Coronary artery (tissue), 2 donors: ENCODE measurements at regions not wholly inside any gene's neighbourhood (a gene's known extent, or its start where the extent isn't known, plus 50 kb on each side); places are given as distances from the start of the nearest gene placed in this dataset.

Experiments
- DNase-seq: peaks from one replicate; pipeline ENCODE4 v3.0.0-alpha.2; 2017; ENCODE audit warnings: low spot score
- H3K27ac ChIP-seq, 2 donors: fragments of 200-600 bp; sonication (generic); one replicate each; pipeline ENCODE4 v1.5.1; 2016 to 2019
- H3K4me3 ChIP-seq: fragments of 200-600 bp; sonication (generic); 2 replicates; pipeline ENCODE4 v1.5.1; 2016; ENCODE audit warnings: mild to moderate bottlenecking, moderate library complexity
- CTCF ChIP-seq: fragments of 200-600 bp; sonication (generic); IDR thresholded peaks from one replicate; pipeline ENCODE4 v1.5.1; 2019; ENCODE audit warnings: antibody characterized with exemption

DNA sequence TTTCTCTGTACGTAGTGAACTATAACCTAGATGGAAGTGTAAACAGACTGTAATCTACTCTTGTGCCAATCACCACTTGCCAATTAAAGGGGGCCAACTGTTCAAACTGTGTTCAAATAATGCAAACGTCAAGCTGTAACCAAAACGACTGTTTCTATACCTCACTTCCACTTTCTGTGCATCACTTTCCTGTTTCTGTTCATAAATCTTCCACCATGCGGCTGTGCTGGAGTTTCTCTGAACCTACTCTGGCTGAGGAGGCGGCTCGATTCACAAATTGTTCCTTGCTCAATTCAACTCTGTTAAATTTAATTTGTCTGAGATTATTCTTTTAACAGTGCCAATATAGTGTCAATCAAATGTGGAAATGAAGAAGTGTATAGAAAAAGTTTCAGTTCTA, 206.7 kb upstream of the TBC1D5 start:
- no peak for TF ChIP-seq CTCF

GRCh38 chr3:17947833-17948232, 205.4 kb upstream of the TBC1D5 start:
- DNase-seq = no peak
- TF ChIP-seq CTCF = no peak
- Histone ChIP-seq H3K27ac (no peak overlapping the region), H3K4me3 (no peak overlapping the region)

More for the DNA sequence above, 206.7 kb upstream of the TBC1D5 start:
- DNase-seq = no peak
- no peak overlapping the region for H3K4me3 ChIP-seq
- no peak overlapping the region for H3K27ac ChIP-seq

DNA sequence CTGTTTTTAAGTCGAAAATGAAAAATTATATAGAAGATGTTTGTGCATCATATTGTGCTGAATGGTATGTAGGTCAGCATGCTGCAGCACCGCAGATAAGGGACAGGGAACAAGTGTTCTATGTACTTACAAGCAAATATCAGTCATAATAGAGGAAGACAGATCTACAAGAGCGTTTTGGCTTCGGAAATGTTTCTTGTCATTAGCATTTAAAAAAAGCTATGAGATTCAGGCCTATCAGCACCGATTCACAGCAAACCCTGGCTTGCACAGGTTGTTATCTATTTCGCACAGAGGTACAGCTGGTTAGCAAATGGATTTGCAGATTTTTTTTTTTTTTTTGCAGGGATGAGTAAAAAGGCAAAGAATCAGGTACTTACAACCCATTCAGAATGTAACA, 204.2 kb upstream of the TBC1D5 start:
- DNase-seq = no peak
- H3K4me3 ChIP-seq = no peak overlapping the region
- TF ChIP-seq CTCF = no peak
- no peak overlapping the region for H3K27ac ChIP-seq

- no peak for TF ChIP-seq CTCF
- H3K27ac ChIP-seq = no peak overlapping the region
- no peak for DNase-seq
- H3K4me3 ChIP-seq = no peak overlapping the region
These were observed 203.5 kb upstream of the TBC1D5 start for GRCh38 chr3:17945799-17946399.

- no peak overlapping the region for H3K4me3 ChIP-seq
- H3K27ac ChIP-seq = no peak overlapping the region
- no peak for TF ChIP-seq CTCF
- DNase-seq = no peak
These were observed 202.8 kb upstream of the TBC1D5 start for GRCh38 chr3:17945018-17945798.

GRCh38 chr3:17942856-17943255, 200.4 kb upstream of the TBC1D5 start:
- no peak for DNase-seq
- no peak overlapping the region for H3K4me3 ChIP-seq
- no peak for TF ChIP-seq CTCF
- no peak overlapping the region for H3K27ac ChIP-seq

GRCh38 chr3:17941766-17942165, 199.3 kb upstream of the TBC1D5 start:
- no peak for TF ChIP-seq CTCF
- H3K4me3 ChIP-seq = no peak overlapping the region
- DNase-seq = no peak
- no peak overlapping the region for H3K27ac ChIP-seq
